ENCODE measurements at regions not wholly inside any gene's neighbourhood (a gene's known extent, or its start where the extent isn't known, plus 50 kb on each side); places are given as distances from the start of the nearest gene placed in this dataset.

DNA sequence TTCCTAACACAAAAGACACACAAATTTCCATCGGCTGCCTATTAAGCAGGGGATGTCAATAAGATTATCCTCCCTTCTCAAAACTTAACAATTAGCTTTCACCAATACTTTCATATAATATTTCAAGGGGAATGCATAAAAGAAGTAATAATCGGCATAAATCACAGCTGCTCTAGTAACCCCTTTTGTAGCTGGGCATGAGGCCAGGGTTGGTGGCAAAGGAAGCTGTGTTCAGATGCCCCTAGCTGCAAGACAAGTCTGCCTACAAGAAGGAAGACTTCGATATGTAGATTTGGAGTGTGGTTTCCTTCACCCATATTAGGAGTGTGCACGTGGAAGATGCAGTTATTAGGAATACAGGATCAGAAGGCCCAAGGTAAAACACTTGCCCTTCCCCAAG lies 156.9 kb upstream of the SSTR4 start:
- TF ChIP-seq, protein P1, sequence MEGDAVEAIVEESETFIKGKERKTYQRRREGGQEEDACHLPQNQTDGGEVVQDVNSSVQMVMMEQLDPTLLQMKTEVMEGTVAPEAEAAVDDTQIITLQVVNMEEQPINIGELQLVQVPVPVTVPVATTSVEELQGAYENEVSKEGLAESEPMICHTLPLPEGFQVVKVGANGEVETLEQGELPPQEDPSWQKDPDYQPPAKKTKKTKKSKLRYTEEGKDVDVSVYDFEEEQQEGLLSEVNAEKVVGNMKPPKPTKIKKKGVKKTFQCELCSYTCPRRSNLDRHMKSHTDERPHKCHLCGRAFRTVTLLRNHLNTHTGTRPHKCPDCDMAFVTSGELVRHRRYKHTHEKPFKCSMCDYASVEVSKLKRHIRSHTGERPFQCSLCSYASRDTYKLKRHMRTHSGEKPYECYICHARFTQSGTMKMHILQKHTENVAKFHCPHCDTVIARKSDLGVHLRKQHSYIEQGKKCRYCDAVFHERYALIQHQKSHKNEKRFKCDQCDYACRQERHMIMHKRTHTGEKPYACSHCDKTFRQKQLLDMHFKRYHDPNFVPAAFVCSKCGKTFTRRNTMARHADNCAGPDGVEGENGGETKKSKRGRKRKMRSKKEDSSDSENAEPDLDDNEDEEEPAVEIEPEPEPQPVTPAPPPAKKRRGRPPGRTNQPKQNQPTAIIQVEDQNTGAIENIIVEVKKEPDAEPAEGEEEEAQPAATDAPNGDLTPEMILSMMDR (conservative IDR thresholded peaks at IDR 0.05; ENCODE audit: low read depth, low read length) = no peak
- TF ChIP-seq RAD21 (IDR thresholded peaks at IDR 0.05; ENCODE audit: low read length) (no peak), CHD1 (IDR thresholded peaks at IDR 0.05; ENCODE audit: low read depth, low read length) (no peak), MAFK (IDR thresholded peaks at IDR 0.05; ENCODE audit: low read depth, low read length) (no peak), MXI1 (IDR thresholded peaks at IDR 0.05; ENCODE audit: borderline replicate concordance, low read depth, low read length) (no peak), NFE2L2 (IDR thresholded peaks at IDR 0.05; ENCODE audit: low read depth, low read length) (no peak), POLR2A (IDR thresholded peaks at IDR 0.05; ENCODE audit: low read depth, low read length) (no peak), FOS (IDR thresholded peaks at IDR 0.05; ENCODE audit: low read depth, low read length) (no peak), MAZ (IDR thresholded peaks at IDR 0.05; ENCODE audit: borderline replicate concordance, low read depth, low read length) (no peak)
- TF ChIP-seq, protein P2, sequence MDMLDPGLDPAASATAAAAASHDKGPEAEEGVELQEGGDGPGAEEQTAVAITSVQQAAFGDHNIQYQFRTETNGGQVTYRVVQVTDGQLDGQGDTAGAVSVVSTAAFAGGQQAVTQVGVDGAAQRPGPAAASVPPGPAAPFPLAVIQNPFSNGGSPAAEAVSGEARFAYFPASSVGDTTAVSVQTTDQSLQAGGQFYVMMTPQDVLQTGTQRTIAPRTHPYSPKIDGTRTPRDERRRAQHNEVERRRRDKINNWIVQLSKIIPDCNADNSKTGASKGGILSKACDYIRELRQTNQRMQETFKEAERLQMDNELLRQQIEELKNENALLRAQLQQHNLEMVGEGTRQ (IDR thresholded peaks at IDR 0.05; ENCODE audit: low read depth, low read length) = no peak
